ENCODE measurements at regions not wholly inside any gene's neighbourhood (a gene's known extent, or its start where the extent isn't known, plus 50 kb on each side); places are given as distances from the start of the nearest gene placed in this dataset.

- TF ChIP-seq CTCF (IDR thresholded peaks at IDR 0.05) (no peak), POLR2A (IDR thresholded peaks at IDR 0.05) (no peak)
These were observed 177.1 kb upstream of the GALNT15 start for GRCh38 chr3:15997274-15997943.

Data from body of pancreas (tissue), 4 donors.